ENCODE measurements at regions not wholly inside any gene's neighbourhood (a gene's known extent, or its start where the extent isn't known, plus 50 kb on each side); places are given as distances from the start of the nearest gene placed in this dataset.
"Not testable (repeated sequence)": the region's sequence is repeated elsewhere in the genome, so short reads cannot be mapped to it uniquely, and the experiment has no call there.

- not testable (repeated sequence) for DNase-seq (ENCODE audit: low spot score); FAIRE-seq
Observed at GRCh38 chr4:82301390-82301789, 72.4 kb downstream of the HNRNPD start.

- no peak for DNase-seq (ENCODE audit: low spot score)
Observed at GRCh38 chr4:82293304-82293703, 80.5 kb downstream of the HNRNPD start.

GRCh38 chr4:82287720-82288119 lies 86.1 kb downstream of the HNRNPD start:
- DNase-seq (ENCODE audit: low spot score) = no peak
- FAIRE-seq = no peak

More at GRCh38 chr4:82293304-82293703, 80.5 kb downstream of the HNRNPD start:
- no peak for FAIRE-seq

GRCh38 chr4:82284858-82285805 lies 88.7 kb downstream of the HNRNPD start:
- FAIRE-seq (peak; percentile 73), DNase-seq (ENCODE audit: low spot score) (peak; percentile 95)

- DNase-seq (ENCODE audit: low spot score) (no peak), FAIRE-seq (no peak)
Observed at GRCh38 chr4:82284475-82284857, 89.3 kb downstream of the HNRNPD start.

- no peak for DNase-seq (ENCODE audit: low spot score)
- FAIRE-seq = no peak
Observed at GRCh38 chr4:82282875-82283274, 90.9 kb downstream of the HNRNPD start.

GRCh38 chr4:82279550-82279949 lies 94.2 kb downstream of the HNRNPD start:
- DNase-seq (ENCODE audit: low spot score); FAIRE-seq: not testable (repeated sequence)

GRCh38 chr4:82276332-82276640 lies 97.5 kb downstream of the HNRNPD start:
- DNase-seq (ENCODE audit: low spot score) (no peak), FAIRE-seq (no peak)

- no peak for DNase-seq (ENCODE audit: low spot score)
- no peak for FAIRE-seq
Observed at GRCh38 chr4:82275431-82276331, 98.1 kb downstream of the HNRNPD start.

GRCh38 chr4:82274700-82275099 lies 99.1 kb downstream of the HNRNPD start:
- not testable (repeated sequence) for DNase-seq (ENCODE audit: low spot score); FAIRE-seq

GRCh38 chr4:82272523-82272922 lies 101.3 kb downstream of the HNRNPD start:
- DNase-seq (ENCODE audit: low spot score) = not testable (repeated sequence)

GRCh38 chr4:82271915-82272480 lies 101.8 kb downstream of the HNRNPD start:
- not testable (repeated sequence) for DNase-seq (ENCODE audit: low spot score); FAIRE-seq

More at GRCh38 chr4:82272523-82272922, 101.3 kb downstream of the HNRNPD start:
- not testable (repeated sequence) for FAIRE-seq

- no peak for FAIRE-seq
- no peak for DNase-seq (ENCODE audit: low spot score)
Observed at GRCh38 chr4:82268826-82269193, 105.0 kb downstream of the HNRNPD start.

GRCh38 chr4:82268050-82268825 lies 105.6 kb downstream of the HNRNPD start:
- DNase-seq (ENCODE audit: low spot score) (peak; percentile 17), FAIRE-seq (no peak)

- DNase-seq (ENCODE audit: low spot score) = no peak
- no peak for FAIRE-seq
Observed at GRCh38 chr4:82267506-82267905, 106.3 kb downstream of the HNRNPD start.

GRCh38 chr4:82266345-82266744 lies 107.4 kb downstream of the HNRNPD start:
- no peak for DNase-seq (ENCODE audit: low spot score)
- no peak for FAIRE-seq

- FAIRE-seq = no peak
- no peak for DNase-seq (ENCODE audit: low spot score)
Observed at GRCh38 chr4:82261084-82261483, 112.7 kb downstream of the HNRNPD start.

- no peak for DNase-seq (ENCODE audit: low spot score)
- FAIRE-seq = no peak
Observed at GRCh38 chr4:82260632-82261031, 113.2 kb downstream of the HNRNPD start.

GRCh38 chr4:82256718-82257117 lies 117.1 kb downstream of the HNRNPD start:
- no peak for DNase-seq (ENCODE audit: low spot score)
- no peak for FAIRE-seq

- DNase-seq (ENCODE audit: low spot score) (no peak), FAIRE-seq (no peak)
Observed at GRCh38 chr4:82255657-82256056, 118.1 kb downstream of the HNRNPD start.
